ENCODE measurements at regions not wholly inside any gene's neighbourhood (a gene's known extent, or its start where the extent isn't known, plus 50 kb on each side); places are given as distances from the start of the nearest gene placed in this dataset.

- no peak overlapping the region for H3K27ac ChIP-seq
- no peak overlapping the region for H3K4me3 ChIP-seq
- no peak for DNase-seq (ENCODE audit: low spot score)
- TF ChIP-seq CTCF (IDR thresholded peaks at IDR 0.05), result no peak
Observed at GRCh38 chr3:159916052-159916451, 72.6 kb upstream of the IL12A start.

GRCh38 chr3:159917141-159917540, 71.5 kb upstream of the IL12A start:
- no peak for DNase-seq (ENCODE audit: low spot score)
- no peak for TF ChIP-seq CTCF (IDR thresholded peaks at IDR 0.05)
- no peak overlapping the region for H3K27ac ChIP-seq
- H3K4me3 ChIP-seq, result no peak overlapping the region

GRCh38 chr3:159919873-159920272, 68.8 kb upstream of the IL12A start:
- H3K4me3 ChIP-seq, result no peak overlapping the region
- no peak for DNase-seq (ENCODE audit: low spot score)

GRCh38 chr3:159922193-159922840, 66.3 kb upstream of the IL12A start:
- H3K4me3 ChIP-seq, result no peak overlapping the region
- no peak overlapping the region for H3K27ac ChIP-seq
- no peak for DNase-seq (ENCODE audit: low spot score)
- no peak for TF ChIP-seq CTCF (IDR thresholded peaks at IDR 0.05)

More at GRCh38 chr3:159919873-159920272, 68.8 kb upstream of the IL12A start:
- H3K27ac ChIP-seq, result no peak overlapping the region
- TF ChIP-seq CTCF (IDR thresholded peaks at IDR 0.05), result no peak

- TF ChIP-seq CTCF (IDR thresholded peaks at IDR 0.05), result no peak
- H3K4me3 ChIP-seq, result no peak overlapping the region
- no peak for DNase-seq (ENCODE audit: low spot score)
- H3K27ac ChIP-seq, result no peak overlapping the region
Observed at GRCh38 chr3:159922861-159923312, 65.7 kb upstream of the IL12A start.

- no peak for DNase-seq (ENCODE audit: low spot score)
- no peak overlapping the region for H3K4me3 ChIP-seq
- no peak for TF ChIP-seq CTCF (IDR thresholded peaks at IDR 0.05)
- H3K27ac ChIP-seq, result no peak overlapping the region
Observed at GRCh38 chr3:159923336-159923735, 65.3 kb upstream of the IL12A start.

- no peak for DNase-seq (ENCODE audit: low spot score)
- TF ChIP-seq CTCF (IDR thresholded peaks at IDR 0.05), result no peak
- Histone ChIP-seq H3K27ac (no peak overlapping the region), H3K4me3 (no peak overlapping the region)
Observed at GRCh38 chr3:159923956-159924355, 64.7 kb upstream of the IL12A start.

Data from coronary artery (tissue), 2 donors.